ENCODE measurements at regions not wholly inside any gene's neighbourhood (a gene's known extent, or its start where the extent isn't known, plus 50 kb on each side); places are given as distances from the start of the nearest gene placed in this dataset.
"Not testable (repeated sequence)": the region's sequence is repeated elsewhere in the genome, so short reads cannot be mapped to it uniquely, and the experiment has no call there.

DNA sequence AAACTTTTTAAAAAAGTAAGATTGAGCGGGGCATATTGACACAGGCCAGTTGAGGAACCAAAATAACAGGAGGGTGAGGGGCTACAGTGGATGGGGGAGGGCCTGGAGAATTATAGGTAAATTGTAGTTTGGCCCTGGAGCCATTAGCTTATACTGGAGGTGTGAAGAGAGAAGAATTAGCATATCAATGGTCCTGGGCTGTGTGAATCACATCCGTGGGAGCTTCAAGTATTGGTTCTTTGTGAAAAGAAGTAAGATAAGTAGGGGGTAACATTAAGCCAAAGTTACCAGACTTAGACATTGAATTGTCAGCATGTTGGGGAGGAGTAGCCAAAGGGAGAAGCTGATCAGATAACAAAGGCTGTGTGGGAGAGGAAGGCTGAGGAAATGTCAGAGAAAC, 1085.2 kb upstream of the AMELY start:
- Histone ChIP-seq H3K36me3 (ENCODE audit: control insufficient read depth, insufficient read depth, low read length) (no peaks in the 10 kb centered on the region), H3K9me3 (ENCODE audit: control insufficient read depth, low read length) (no peaks in the 10 kb centered on the region)
- WGBS, 2 experiments (ENCODE audit: insufficient coverage in 2 of 2), result 31 to 60% methylated on average over 1 to 2 of the region's 2 CpGs

DNA sequence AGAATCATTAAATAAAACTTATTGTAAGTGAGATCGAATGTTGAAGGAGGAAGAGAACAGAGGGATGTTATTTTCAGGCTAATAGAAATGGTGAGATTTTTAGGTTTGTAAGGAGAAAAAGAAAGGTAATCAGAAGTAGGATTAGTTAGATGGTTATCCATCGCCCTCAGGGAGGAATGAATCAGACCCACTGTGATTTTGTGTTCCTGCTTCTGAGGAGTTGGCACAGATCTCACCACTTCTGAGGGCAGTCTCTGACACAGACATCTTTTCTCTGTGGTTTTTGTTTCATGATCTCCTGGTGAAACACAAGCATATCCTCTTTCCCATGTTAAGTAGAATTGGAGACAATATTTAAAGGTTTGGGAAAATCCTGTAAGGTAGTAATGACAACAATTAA, 1083.2 kb upstream of the AMELY start:
- 100% methylated on average over 1 of the region's 2 CpGs for WGBS, 2 experiments (ENCODE audit: insufficient coverage in 2 of 2)
- H3K27ac ChIP-seq (ENCODE audit: low read depth, low read length, severe bottlenecking), result not testable (repeated sequence)

More for the DNA sequence above, 1085.2 kb upstream of the AMELY start:
- Histone ChIP-seq H3K4me3 (ENCODE audit: extremely low read depth, insufficient read depth, low read length, poor library complexity, severe bottlenecking) (no peak overlapping the region), H3K4me1 (ENCODE audit: control insufficient read depth, insufficient read depth, low read length, poor library complexity, severe bottlenecking) (no peaks in the 10 kb centered on the region), H3K27ac (ENCODE audit: low read depth, low read length, severe bottlenecking) (no peak overlapping the region)

GRCh38 chrY:7979770-7980169, 1068.2 kb upstream of the AMELY start:
- Histone ChIP-seq H3K4me3 (ENCODE audit: extremely low read depth, insufficient read depth, low read length, poor library complexity, severe bottlenecking) (no peak overlapping the region), H3K9me3 (ENCODE audit: control insufficient read depth, low read length) (no peaks in the 10 kb centered on the region), H3K36me3 (ENCODE audit: control insufficient read depth, insufficient read depth, low read length) (no peaks in the 10 kb centered on the region), H3K27ac (ENCODE audit: low read depth, low read length, severe bottlenecking) (no peak overlapping the region), H3K4me1 (ENCODE audit: control insufficient read depth, insufficient read depth, low read length, poor library complexity, severe bottlenecking) (no peaks in the 10 kb centered on the region)
- WGBS, 2 experiments (ENCODE audit: insufficient coverage in 2 of 2), result 80% methylated on average over 1 of the region's 1 CpG; no CpG with 5 or more reads in 1 of the 2 experiments

More for the DNA sequence above, 1083.2 kb upstream of the AMELY start:
- H3K4me3 ChIP-seq (ENCODE audit: extremely low read depth, insufficient read depth, low read length, poor library complexity, severe bottlenecking); H3K36me3 ChIP-seq (ENCODE audit: control insufficient read depth, insufficient read depth, low read length); H3K4me1 ChIP-seq (ENCODE audit: control insufficient read depth, insufficient read depth, low read length, poor library complexity, severe bottlenecking); H3K9me3 ChIP-seq (ENCODE audit: control insufficient read depth, low read length): not testable (repeated sequence)

DNA sequence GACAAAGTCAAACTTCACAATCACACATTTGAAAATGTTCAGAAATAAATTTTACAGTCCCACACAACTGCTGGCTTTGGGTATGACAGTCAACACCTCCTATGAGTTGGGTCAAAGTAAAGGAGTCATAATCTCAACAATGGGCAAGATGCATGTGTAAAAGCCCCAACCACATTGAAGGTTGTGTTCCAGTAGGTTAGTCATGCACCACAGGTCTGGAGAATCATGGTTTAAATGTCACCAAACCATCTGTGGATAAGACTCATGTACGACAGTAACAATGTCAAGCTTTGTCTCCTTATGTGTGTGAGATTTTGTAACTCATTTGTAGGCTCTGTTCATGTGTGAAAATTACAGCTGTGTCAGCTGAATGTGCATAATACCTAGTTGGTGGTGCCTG, 1065.7 kb upstream of the AMELY start:
- no peak overlapping the region for H3K4me3 ChIP-seq (ENCODE audit: extremely low read depth, insufficient read depth, low read length, poor library complexity, severe bottlenecking)
- no peaks in the 10 kb centered on the region for H3K4me1 ChIP-seq (ENCODE audit: control insufficient read depth, insufficient read depth, low read length, poor library complexity, severe bottlenecking)
- H3K27ac ChIP-seq (ENCODE audit: low read depth, low read length, severe bottlenecking), result no peak overlapping the region
- H3K36me3 ChIP-seq (ENCODE audit: control insufficient read depth, insufficient read depth, low read length), result no peaks in the 10 kb centered on the region
- WGBS, 2 experiments (ENCODE audit: insufficient coverage in 2 of 2), result no CpG with 5 or more reads among the region's 1 CpG
- no peaks in the 10 kb centered on the region for H3K9me3 ChIP-seq (ENCODE audit: control insufficient read depth, low read length)

DNA sequence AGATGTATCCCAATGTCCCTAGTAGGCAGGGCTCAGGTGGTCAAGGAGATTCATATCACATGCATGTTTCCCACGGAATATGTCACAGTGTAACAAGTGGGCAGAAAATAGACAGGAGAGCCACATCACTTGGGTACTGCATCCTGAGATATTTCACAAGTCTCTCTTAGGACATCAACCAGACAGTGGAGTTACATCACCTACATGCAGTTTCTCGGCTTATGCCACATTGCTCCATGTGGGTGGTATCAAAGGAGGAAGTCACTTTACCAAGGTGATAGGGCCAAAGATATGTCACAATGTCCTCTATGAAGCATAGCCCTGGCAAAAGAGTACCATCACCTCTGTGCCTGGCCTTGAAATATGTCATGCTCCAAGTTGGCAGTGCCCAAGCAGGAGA, 1056.7 kb upstream of the AMELY start:
- Histone ChIP-seq H3K27ac (ENCODE audit: low read depth, low read length, severe bottlenecking) (no peak overlapping the region), H3K36me3 (ENCODE audit: control insufficient read depth, insufficient read depth, low read length) (no peaks in the 10 kb centered on the region), H3K4me1 (ENCODE audit: control insufficient read depth, insufficient read depth, low read length, poor library complexity, severe bottlenecking) (no peaks in the 10 kb centered on the region), H3K9me3 (ENCODE audit: control insufficient read depth, low read length) (no peaks in the 10 kb centered on the region), H3K4me3 (ENCODE audit: extremely low read depth, insufficient read depth, low read length, poor library complexity, severe bottlenecking) (no peak overlapping the region)
- WGBS, 2 experiments (ENCODE audit: insufficient coverage in 2 of 2), result 86% methylated on average over 1 of the region's 2 CpGs; no CpG with 5 or more reads in 1 of the 2 experiments

DNA sequence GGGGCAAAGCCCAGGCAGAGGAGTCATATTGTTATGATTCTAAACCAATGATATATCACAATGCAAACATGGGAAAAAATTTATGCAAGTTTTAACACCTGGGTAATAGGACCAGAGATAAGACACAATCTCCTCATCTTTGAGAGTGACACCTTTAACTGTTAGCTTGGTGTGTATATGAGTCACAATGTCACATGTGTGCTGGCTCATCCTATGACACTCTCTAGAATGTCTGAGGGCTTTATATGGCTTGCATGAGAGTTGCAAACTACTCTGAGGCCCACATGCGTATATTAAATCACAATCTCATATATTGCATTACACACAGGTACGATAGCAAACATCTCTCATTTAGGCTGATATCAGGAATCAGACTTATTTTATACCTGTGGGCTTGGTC, 1055.4 kb upstream of the AMELY start:
- 100% methylated on average over 1 of the region's 2 CpGs; no CpG with 5 or more reads in 1 of the 2 experiments for WGBS, 2 experiments (ENCODE audit: insufficient coverage in 2 of 2)

GRCh38 chrY:7963393-7963792, 1051.8 kb upstream of the AMELY start:
- no peaks in the 10 kb centered on the region for H3K36me3 ChIP-seq (ENCODE audit: control insufficient read depth, insufficient read depth, low read length)
- no peaks in the 10 kb centered on the region for H3K4me1 ChIP-seq (ENCODE audit: control insufficient read depth, insufficient read depth, low read length, poor library complexity, severe bottlenecking)
- no peak overlapping the region for H3K27ac ChIP-seq (ENCODE audit: low read depth, low read length, severe bottlenecking)
- H3K9me3 ChIP-seq (ENCODE audit: control insufficient read depth, low read length), result no peaks in the 10 kb centered on the region
- no peak overlapping the region for H3K4me3 ChIP-seq (ENCODE audit: extremely low read depth, insufficient read depth, low read length, poor library complexity, severe bottlenecking)
- 94% methylated on average over 3 of the region's 3 CpGs; no CpG with 5 or more reads in 1 of the 2 experiments for WGBS, 2 experiments (ENCODE audit: insufficient coverage in 2 of 2)

More for the DNA sequence above, 1055.4 kb upstream of the AMELY start:
- H3K27ac ChIP-seq (ENCODE audit: low read depth, low read length, severe bottlenecking), result no peak overlapping the region
- no peaks in the 10 kb centered on the region for H3K36me3 ChIP-seq (ENCODE audit: control insufficient read depth, insufficient read depth, low read length)
- no peaks in the 10 kb centered on the region for H3K4me1 ChIP-seq (ENCODE audit: control insufficient read depth, insufficient read depth, low read length, poor library complexity, severe bottlenecking)
- no peaks in the 10 kb centered on the region for H3K9me3 ChIP-seq (ENCODE audit: control insufficient read depth, low read length)
- H3K4me3 ChIP-seq (ENCODE audit: extremely low read depth, insufficient read depth, low read length, poor library complexity, severe bottlenecking), result no peak overlapping the region

DNA sequence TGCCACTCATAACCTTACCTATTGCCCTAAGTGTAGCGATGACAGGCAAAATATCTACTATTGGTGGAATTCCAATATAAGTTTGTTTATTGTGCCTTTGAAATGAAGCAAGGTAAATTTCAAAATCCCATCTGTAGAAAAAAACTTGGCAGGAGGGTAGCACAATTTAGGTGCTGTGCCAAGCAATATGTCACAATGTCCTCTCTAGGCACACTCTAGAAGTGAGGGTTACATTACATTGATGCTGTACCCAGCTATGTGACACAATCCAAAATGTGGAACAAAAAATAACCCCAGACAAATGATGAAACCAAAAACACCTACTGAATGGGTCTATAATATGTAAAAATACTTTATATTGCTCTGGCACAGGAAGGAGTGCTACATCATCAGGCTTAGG, 1050.8 kb upstream of the AMELY start:
- no CpG with 5 or more reads among the region's 1 CpG for WGBS, 2 experiments (ENCODE audit: insufficient coverage in 2 of 2)
- no peaks in the 10 kb centered on the region for H3K4me1 ChIP-seq (ENCODE audit: control insufficient read depth, insufficient read depth, low read length, poor library complexity, severe bottlenecking)
- H3K9me3 ChIP-seq (ENCODE audit: control insufficient read depth, low read length), result no peaks in the 10 kb centered on the region
- no peak overlapping the region for H3K27ac ChIP-seq (ENCODE audit: low read depth, low read length, severe bottlenecking)
- no peaks in the 10 kb centered on the region for H3K36me3 ChIP-seq (ENCODE audit: control insufficient read depth, insufficient read depth, low read length)
- H3K4me3 ChIP-seq (ENCODE audit: extremely low read depth, insufficient read depth, low read length, poor library complexity, severe bottlenecking), result no peak overlapping the region

GRCh38 chrY:7961811-7962210, 1050.3 kb upstream of the AMELY start:
- H3K27ac ChIP-seq (ENCODE audit: low read depth, low read length, severe bottlenecking), result no peak overlapping the region
- no peaks in the 10 kb centered on the region for H3K36me3 ChIP-seq (ENCODE audit: control insufficient read depth, insufficient read depth, low read length)
- H3K4me1 ChIP-seq (ENCODE audit: control insufficient read depth, insufficient read depth, low read length, poor library complexity, severe bottlenecking), result no peaks in the 10 kb centered on the region
- WGBS, 2 experiments (ENCODE audit: insufficient coverage in 2 of 2), result 100% methylated on average over 1 of the region's 2 CpGs; no CpG with 5 or more reads in 1 of the 2 experiments
- H3K4me3 ChIP-seq (ENCODE audit: extremely low read depth, insufficient read depth, low read length, poor library complexity, severe bottlenecking), result no peak overlapping the region
- no peaks in the 10 kb centered on the region for H3K9me3 ChIP-seq (ENCODE audit: control insufficient read depth, low read length)

- no peaks in the 10 kb centered on the region for H3K4me1 ChIP-seq (ENCODE audit: control insufficient read depth, insufficient read depth, low read length, poor library complexity, severe bottlenecking)
- no peak overlapping the region for H3K27ac ChIP-seq (ENCODE audit: low read depth, low read length, severe bottlenecking)
- no peaks in the 10 kb centered on the region for H3K36me3 ChIP-seq (ENCODE audit: control insufficient read depth, insufficient read depth, low read length)
- H3K4me3 ChIP-seq (ENCODE audit: extremely low read depth, insufficient read depth, low read length, poor library complexity, severe bottlenecking), result no peak overlapping the region
- WGBS, 2 experiments (ENCODE audit: insufficient coverage in 2 of 2), result 90% methylated on average over 2 of the region's 4 CpGs; no CpG with 5 or more reads in 1 of the 2 experiments
- H3K9me3 ChIP-seq (ENCODE audit: control insufficient read depth, low read length), result no peaks in the 10 kb centered on the region
Observed at GRCh38 chrY:7957773-7958172, 1046.2 kb upstream of the AMELY start.

DNA sequence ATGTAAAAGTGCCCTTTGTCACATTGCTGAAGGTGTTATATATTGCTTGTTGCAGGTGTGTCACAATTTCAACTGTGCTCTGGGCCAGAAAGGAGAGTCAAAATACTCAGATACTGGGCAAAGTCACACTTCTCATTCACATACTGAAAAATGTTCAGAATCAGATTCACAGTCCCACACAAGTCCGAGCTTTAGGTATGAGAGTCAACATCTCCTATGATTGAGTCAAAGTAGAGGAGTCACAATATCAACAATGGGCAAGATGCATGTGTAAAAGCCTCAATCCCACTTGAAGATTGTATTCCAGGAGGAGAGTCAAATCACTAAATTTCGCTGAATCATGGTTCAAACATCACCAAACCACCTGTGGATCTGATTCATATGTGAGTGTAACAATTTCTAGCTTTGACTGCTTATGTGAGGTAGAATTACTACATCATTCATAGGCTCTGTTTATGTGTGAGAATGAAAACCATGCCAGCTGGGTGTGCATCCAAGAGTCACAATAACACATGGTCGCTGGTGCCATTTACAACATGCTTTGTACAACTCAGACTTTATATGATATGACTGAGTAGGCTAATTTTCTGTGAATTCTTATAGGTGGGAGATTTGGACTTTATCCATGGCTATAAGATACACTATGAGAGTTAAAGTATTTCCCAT, 1039.8 kb upstream of the AMELY start:
- Histone ChIP-seq H3K4me1 (ENCODE audit: control insufficient read depth, insufficient read depth, low read length, poor library complexity, severe bottlenecking) (no peaks in the 10 kb centered on the region), H3K27ac (ENCODE audit: low read depth, low read length, severe bottlenecking) (no peak overlapping the region), H3K9me3 (ENCODE audit: control insufficient read depth, low read length) (no peaks in the 10 kb centered on the region), H3K36me3 (ENCODE audit: control insufficient read depth, insufficient read depth, low read length) (no peaks in the 10 kb centered on the region), H3K4me3 (ENCODE audit: extremely low read depth, insufficient read depth, low read length, poor library complexity, severe bottlenecking) (no peak overlapping the region)
- 60% methylated on average over 1 of the region's 3 CpGs; no CpG with 5 or more reads in 1 of the 2 experiments for WGBS, 2 experiments (ENCODE audit: insufficient coverage in 2 of 2)

Measured in mesodermal cell (in vitro differentiated cells).